22Rv1 (cell line): ENCODE measurements at regions not wholly inside any gene's neighbourhood (a gene's known extent, or its start where the extent isn't known, plus 50 kb on each side); places are given as distances from the start of the nearest gene placed in this dataset.
"Not testable (repeated sequence)": the region's sequence is repeated elsewhere in the genome, so short reads cannot be mapped to it uniquely, and the experiment has no call there.

Source experiments
- ZFX ChIP-seq: fragments of 450-650 bp; IDR thresholded peaks from 2 replicates; pipeline ENCODE4 v1.6.1; 2017; ENCODE audit warnings: antibody characterized with exemption, borderline replicate concordance
- TF ChIP-seq, protein P1 (sequence below): fragments of 450-650 bp; IDR thresholded peaks from 2 replicates; pipeline ENCODE4 v1.5.1; 2017; ENCODE audit warnings: mild to moderate bottlenecking

DNA sequence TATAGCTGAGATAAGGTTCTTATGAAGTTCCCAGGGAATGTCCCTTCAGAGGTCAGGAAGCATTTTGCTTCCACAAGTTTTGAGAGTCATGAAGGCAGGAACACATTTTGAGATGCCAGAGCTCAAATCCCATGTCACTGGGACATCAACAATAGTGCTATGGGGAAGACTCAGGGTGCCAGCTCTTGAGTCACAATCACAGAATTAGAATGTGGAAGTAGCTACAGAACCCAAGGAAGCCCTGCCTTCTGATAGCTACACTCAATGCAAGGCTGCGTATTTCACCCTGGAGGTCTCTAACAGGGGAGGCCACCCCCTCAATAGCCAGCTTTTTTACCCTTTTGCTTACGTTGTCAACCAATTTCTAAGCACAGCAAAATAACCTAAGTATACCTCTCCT, 141.3 kb downstream of the FAM72B start:
- TF ChIP-seq, protein P1, sequence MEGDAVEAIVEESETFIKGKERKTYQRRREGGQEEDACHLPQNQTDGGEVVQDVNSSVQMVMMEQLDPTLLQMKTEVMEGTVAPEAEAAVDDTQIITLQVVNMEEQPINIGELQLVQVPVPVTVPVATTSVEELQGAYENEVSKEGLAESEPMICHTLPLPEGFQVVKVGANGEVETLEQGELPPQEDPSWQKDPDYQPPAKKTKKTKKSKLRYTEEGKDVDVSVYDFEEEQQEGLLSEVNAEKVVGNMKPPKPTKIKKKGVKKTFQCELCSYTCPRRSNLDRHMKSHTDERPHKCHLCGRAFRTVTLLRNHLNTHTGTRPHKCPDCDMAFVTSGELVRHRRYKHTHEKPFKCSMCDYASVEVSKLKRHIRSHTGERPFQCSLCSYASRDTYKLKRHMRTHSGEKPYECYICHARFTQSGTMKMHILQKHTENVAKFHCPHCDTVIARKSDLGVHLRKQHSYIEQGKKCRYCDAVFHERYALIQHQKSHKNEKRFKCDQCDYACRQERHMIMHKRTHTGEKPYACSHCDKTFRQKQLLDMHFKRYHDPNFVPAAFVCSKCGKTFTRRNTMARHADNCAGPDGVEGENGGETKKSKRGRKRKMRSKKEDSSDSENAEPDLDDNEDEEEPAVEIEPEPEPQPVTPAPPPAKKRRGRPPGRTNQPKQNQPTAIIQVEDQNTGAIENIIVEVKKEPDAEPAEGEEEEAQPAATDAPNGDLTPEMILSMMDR = not testable (repeated sequence)
- TF ChIP-seq ZFX = not testable (repeated sequence)
